ENCODE measurements at regions not wholly inside any gene's neighbourhood (a gene's known extent, or its start where the extent isn't known, plus 50 kb on each side); places are given as distances from the start of the nearest gene placed in this dataset.

DNA sequence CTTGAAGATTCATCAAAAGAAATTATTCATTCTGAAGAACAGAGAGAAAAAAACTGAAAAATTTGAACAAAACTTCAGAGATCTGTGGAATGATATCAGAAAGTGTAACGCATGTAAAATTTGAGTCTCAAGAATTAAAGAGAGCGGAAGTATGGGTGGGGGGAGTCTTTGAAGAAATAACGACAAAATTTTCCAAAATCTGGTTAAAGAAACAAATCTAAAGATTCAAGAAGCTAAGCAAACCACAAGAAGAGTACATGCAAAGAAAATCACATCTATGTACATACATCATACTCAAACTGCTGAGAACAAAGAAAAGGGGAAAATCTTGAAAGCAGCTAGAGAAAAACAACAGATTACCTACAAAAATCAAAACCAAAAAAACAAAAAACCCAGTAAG is 149.4 kb upstream of the TBCA start:
- H3K27ac Mint-ChIP-seq: no peak overlapping the region
- H3K9me3 Mint-ChIP-seq: peaks cover 0 to 1% (median 0%) of the 10 kb centered on the region in 6 donors
- H3K4me1 Mint-ChIP-seq: no peaks in the 10 kb centered on the region
- H3K4me3 Mint-ChIP-seq: no peak overlapping the region
- no peaks in the 10 kb centered on the region for H3K36me3 Mint-ChIP-seq
- no peak for DNase-seq
- peaks cover 5 to 13% (median 6%) of the 10 kb centered on the region in 3 donors for H3K27me3 Mint-ChIP-seq (ENCODE audit: low read depth in 3 of 3)

DNA sequence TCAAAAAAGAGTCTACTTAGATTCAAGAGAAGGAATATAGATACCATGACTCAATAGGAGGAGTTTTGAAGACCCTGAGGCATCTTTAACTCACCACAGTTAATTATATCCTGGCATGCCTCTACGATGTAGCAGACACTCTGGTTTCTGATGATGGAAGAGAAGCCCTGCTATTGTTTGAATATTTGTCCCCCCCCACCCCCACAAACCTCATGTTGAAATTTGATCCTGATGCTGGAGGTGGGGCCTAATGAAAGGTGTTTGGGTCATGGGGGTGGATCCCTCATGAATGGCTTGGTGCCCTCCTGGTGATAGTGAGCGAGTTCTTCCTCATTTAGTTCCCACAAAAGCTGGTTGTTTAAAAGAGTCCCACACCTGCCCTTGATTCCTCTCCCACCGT is 147.9 kb upstream of the TBCA start:
- H3K4me3 Mint-ChIP-seq: no peak overlapping the region
- no peak for DNase-seq
- H3K9me3 Mint-ChIP-seq: peaks cover 0 to 1% (median 0%) of the 10 kb centered on the region in 6 donors
- H3K4me1 Mint-ChIP-seq: no peaks in the 10 kb centered on the region
- no peak overlapping the region for H3K27ac Mint-ChIP-seq
- H3K36me3 Mint-ChIP-seq: no peaks in the 10 kb centered on the region
- peaks cover 5% of the 10 kb centered on the region in 3 donors for H3K27me3 Mint-ChIP-seq (ENCODE audit: low read depth in 3 of 3)

DNA sequence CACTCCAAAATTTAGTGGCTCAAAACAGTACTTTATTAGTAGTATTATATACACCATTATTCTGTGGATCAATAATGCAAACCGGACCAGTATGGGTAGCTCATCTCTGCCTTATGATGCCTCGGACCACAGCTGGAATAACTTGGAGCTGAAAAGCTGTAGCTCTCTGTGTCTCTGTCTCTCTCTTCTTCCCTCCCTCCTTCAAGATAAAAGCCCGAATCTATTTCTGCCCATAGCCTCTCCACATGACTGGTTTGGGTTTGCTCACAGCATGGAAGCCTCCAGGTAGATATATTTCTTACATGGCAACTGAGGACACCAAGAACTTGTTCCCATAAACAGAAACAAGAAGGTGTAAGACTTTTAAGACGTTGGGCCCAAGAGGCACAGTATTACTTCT is 147.5 kb upstream of the TBCA start:
- Mint-ChIP-seq H3K27ac (no peak overlapping the region), H3K27me3 (ENCODE audit: low read depth in 3 of 3) (peaks cover 3 to 5% (median 4%) of the 10 kb centered on the region in 3 donors), H3K36me3 (no peaks in the 10 kb centered on the region), H3K9me3 (peaks cover 0 to 1% (median 0%) of the 10 kb centered on the region in 6 donors), H3K4me1 (no peaks in the 10 kb centered on the region), H3K4me3 (no peak overlapping the region)
- DNase-seq: no peak

DNA sequence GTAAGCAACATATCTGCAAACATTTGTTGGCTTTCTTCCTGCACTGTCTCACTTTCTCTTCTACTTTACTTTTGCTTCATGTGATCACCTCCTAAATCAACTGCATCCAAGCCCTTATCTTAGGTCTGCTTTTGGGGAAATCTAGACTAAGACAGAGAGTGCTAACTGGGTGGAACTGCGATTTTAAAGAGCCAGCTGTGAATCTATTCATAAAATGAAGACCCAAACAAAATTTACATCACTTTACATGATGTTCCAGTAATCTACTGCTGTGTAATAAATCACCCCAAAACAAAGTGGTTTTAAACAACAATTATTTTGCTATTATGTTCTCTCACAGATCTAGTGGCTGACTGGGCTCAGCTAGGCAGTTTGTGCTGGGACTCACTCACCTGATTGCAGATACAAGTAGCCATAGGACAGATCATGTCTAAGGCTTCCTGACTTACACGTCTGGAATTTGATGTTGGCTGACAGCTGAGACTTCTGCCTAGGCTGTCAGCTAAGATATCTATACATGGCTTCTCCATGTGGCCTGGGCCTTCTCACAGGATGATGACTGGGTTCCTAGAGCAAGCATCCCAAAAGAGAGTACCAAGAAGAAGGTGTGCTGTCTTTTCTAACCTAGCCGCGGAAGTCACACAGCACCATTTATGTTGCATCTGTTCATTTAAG is 145.1 kb upstream of the TBCA start:
- H3K4me1 Mint-ChIP-seq: no peaks in the 10 kb centered on the region
- H3K27me3 Mint-ChIP-seq (ENCODE audit: low read depth in 3 of 3): peaks cover 0 to 6% (median 4%) of the 10 kb centered on the region in 3 donors
- no peak overlapping the region for H3K4me3 Mint-ChIP-seq
- H3K27ac Mint-ChIP-seq: no peak overlapping the region
- no peaks in the 10 kb centered on the region for H3K36me3 Mint-ChIP-seq
- H3K9me3 Mint-ChIP-seq: peaks cover 0 to 1% (median 0%) of the 10 kb centered on the region in 6 donors
- DNase-seq: no peak

DNA sequence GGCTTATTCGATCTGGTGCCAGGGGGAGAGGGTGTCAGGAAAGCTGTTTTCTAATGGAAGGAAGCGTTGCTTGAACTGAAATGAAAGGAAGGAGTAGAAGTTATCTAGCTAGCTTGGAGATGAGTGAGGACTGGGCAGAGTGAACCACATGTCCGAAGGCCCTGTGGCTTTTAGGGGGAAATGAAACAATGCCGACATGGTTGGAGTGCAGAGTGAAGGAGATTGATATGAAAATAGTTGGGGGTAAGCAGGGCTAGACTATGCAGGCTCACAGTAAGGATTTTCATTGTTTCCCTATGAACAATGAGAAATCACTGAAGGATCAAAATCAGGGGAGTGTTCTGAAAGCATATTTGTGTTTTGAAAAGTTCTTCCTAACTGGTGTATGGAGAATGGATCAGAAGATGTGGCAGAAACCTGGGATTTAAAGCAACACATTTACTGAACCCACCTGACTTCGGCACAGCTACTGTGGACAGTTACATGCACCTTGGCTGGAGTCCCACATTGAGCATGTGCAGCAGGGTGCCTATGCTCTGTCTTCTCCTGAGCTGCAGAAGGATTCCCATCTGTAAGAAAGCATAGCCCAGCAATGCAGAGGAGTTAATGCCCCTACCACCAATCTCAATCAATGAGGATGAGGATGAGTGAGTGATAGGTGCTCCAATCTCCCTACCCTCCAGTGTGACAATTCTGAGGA is 144.4 kb upstream of the TBCA start:
- Mint-ChIP-seq H3K4me3 (no peak overlapping the region), H3K9me3 (peaks cover 0 to 1% (median 0%) of the 10 kb centered on the region in 6 donors), H3K27ac (no peak overlapping the region), H3K27me3 (ENCODE audit: low read depth in 3 of 3) (peaks cover 0 to 6% (median 4%) of the 10 kb centered on the region in 3 donors), H3K4me1 (no peaks in the 10 kb centered on the region), H3K36me3 (no peaks in the 10 kb centered on the region)
- DNase-seq: no peak

DNA sequence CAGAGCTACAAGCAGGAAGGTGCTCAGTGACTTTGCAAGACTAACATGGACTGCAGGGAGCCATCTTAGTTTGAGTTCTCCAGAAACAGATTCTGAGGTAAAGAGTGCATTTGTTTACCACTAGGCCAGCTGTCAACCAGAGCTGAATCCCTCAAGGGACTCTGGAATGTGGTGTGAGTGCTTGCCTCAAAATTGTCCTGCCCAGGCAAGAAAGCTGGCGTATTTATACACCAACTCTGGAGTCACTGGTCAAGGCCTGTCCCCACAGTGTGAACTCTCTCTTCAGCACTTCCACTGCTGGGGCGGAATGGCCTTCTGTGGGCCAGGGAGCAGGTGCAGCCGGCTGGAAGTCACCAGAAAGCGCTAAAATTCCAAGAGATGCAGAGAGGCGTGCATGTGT is 139.2 kb upstream of the TBCA start:
- Mint-ChIP-seq H3K27ac (no peak overlapping the region), H3K36me3 (no peaks in the 10 kb centered on the region), H3K4me3 (no peak overlapping the region), H3K4me1 (no peaks in the 10 kb centered on the region), H3K9me3 (peaks cover 0 to 4% (median 0%) of the 10 kb centered on the region in 6 donors), H3K27me3 (ENCODE audit: low read depth in 3 of 3) (peaks cover 0 to 6% (median 4%) of the 10 kb centered on the region in 3 donors)
- no peak for DNase-seq

DNA sequence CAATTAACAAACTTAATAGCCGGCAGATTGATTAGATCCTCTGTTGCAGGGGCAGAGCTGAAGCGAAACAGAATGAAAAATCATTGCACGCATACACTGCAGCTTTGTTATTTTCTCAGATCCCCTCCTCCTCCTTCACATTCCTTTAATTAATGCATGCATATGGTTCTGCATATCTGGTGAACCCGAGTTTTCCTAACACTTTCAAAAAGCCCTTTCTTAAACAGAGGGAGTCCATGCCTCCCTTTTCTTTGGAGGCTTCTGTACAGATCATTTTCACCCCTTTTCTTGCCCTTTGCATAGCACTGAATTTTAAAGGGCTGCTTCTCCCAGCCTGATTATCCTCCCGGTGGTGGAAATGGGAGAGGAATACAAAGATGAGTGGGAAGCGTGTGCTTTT is 136.6 kb upstream of the TBCA start:
- Mint-ChIP-seq H3K4me3 (no peak overlapping the region), H3K4me1 (no peaks in the 10 kb centered on the region), H3K27me3 (ENCODE audit: low read depth in 3 of 3) (peaks cover 0 to 8% (median 6%) of the 10 kb centered on the region in 3 donors), H3K9me3 (peaks cover 0 to 4% (median 0%) of the 10 kb centered on the region in 6 donors), H3K27ac (no peak overlapping the region), H3K36me3 (no peaks in the 10 kb centered on the region)
- DNase-seq: no peak

DNA sequence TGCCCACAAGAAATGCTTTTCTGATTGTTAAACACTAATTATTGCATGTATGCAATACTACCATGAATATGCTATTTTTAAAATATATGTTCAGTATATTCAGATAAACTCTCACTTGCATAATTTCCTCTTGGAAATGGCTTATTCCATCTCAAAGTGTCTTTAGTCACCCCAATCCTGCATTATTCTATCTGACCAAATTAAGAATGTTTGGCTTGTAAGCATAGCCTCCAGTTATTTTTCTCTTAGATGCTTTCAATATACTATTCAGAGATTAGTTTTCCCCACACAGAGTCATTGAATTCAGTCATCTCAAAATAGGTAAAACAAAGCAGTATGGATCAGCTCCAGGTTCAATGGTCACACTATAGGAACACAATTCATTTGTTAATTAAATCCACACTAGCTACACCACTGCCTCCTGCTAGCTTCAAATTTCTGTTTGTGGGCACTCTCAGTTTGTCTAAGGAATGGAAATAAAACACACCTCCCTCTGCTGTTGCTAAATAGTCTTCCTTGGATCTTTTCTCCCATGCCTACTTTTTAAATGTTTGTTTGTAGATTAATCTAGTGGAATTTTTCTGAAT is 134.6 kb upstream of the TBCA start:
- no peak overlapping the region for H3K27ac Mint-ChIP-seq
- H3K36me3 Mint-ChIP-seq: no peaks in the 10 kb centered on the region
- DNase-seq: no peak
- H3K27me3 Mint-ChIP-seq (ENCODE audit: low read depth in 3 of 3): peaks cover 0 to 8% (median 3%) of the 10 kb centered on the region in 3 donors
- no peaks in the 10 kb centered on the region for H3K4me1 Mint-ChIP-seq
- no peak overlapping the region for H3K4me3 Mint-ChIP-seq
- peaks cover 0 to 3% (median 0%) of the 10 kb centered on the region in 6 donors for H3K9me3 Mint-ChIP-seq

DNA sequence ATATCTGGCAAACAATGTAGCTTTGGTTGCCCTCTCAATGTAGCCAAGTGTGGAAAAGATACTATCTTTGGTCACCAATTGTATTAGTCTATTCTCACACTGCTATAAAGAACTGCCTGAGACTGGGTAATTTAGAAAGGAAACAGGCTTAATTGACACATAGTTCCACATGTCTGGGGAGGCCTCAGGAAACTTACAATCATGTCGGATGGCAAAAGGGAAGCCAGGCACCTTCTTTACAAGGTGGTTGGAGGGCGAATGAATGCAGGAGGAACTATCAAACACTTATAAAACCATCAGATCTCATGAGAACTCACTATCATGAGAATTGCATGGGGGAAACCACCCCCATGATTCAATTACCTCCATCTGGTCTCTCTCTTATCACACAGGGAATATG is 133.1 kb upstream of the TBCA start:
- Mint-ChIP-seq H3K4me1 (no peaks in the 10 kb centered on the region), H3K27ac (no peak overlapping the region), H3K36me3 (no peaks in the 10 kb centered on the region), H3K9me3 (no peaks in the 10 kb centered on the region), H3K27me3 (ENCODE audit: low read depth in 3 of 3) (peaks cover 0 to 11% (median 3%) of the 10 kb centered on the region in 3 donors), H3K4me3 (no peak overlapping the region)
- DNase-seq: no peak

DNA sequence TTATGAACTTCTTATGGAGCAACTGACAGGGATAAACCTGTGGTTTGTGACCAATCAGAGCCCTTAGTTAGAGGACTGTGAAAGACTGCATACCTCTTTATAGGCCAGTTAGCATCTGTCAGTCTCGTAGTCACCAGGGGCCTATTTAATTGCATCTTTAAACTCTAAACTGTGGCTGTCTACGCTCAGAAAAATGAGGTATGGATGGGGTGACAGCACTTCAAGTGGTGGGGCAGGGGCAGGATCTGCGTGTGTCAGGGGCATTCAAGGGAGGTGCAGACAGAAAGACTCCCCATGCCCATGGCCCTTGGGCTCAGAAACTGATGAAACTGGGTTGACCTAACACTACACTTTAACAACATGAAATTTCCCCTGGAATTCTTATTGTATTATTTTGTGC is 132.6 kb upstream of the TBCA start:
- H3K4me1 Mint-ChIP-seq: no peaks in the 10 kb centered on the region
- no peak overlapping the region for H3K4me3 Mint-ChIP-seq
- no peak for DNase-seq
- no peaks in the 10 kb centered on the region for H3K9me3 Mint-ChIP-seq
- no peak overlapping the region for H3K27ac Mint-ChIP-seq
- H3K36me3 Mint-ChIP-seq: no peaks in the 10 kb centered on the region
- H3K27me3 Mint-ChIP-seq (ENCODE audit: low read depth in 3 of 3): peaks cover 0 to 11% (median 7%) of the 10 kb centered on the region in 3 donors

DNA sequence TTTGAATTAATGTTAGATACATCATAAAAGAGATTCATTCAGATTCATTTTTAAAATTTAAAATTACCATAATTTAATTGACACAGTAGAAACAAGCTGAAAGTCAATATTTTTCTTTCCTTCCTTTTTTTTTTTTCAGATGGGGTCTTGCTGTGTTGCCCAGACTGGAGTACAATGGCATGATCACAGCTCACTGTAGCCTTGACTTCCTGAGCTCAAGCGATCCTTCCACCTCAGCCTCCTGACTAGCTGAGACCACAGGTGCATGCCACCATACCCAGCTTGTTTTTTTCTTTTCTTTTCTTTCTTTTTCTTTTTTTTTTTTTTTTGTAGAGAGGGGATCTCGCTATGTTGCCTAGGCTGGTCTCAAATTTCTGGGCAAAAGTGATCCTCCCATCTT is 131.6 kb upstream of the TBCA start:
- Mint-ChIP-seq H3K27ac (no peak overlapping the region), H3K4me3 (no peak overlapping the region), H3K9me3 (no peaks in the 10 kb centered on the region), H3K4me1 (no peaks in the 10 kb centered on the region), H3K36me3 (no peaks in the 10 kb centered on the region), H3K27me3 (ENCODE audit: low read depth in 3 of 3) (peaks cover 0 to 10% (median 5%) of the 10 kb centered on the region in 3 donors)
- DNase-seq: no peak

DNA sequence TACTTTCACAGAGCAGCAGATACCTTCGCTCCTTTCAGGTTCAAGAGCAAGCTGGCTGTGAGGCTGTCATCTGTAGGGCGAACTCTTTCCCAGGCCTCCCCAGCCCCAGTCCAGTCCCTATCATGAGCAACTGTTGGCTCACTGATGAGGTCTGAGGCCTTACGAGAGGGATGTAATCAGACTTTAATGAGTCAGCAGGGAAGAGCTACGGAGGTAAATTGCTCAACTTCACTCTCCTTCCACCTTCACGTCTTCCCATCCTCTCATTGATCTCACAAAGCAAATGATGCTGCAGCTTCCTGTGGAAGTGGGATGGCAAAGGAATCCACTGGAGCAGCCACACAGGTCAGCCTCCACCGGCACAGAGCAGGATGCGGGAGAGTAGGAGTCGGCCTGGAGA is 130.7 kb upstream of the TBCA start:
- no peaks in the 10 kb centered on the region for H3K9me3 Mint-ChIP-seq
- H3K4me1 Mint-ChIP-seq: no peaks in the 10 kb centered on the region
- no peak overlapping the region for H3K27ac Mint-ChIP-seq
- no peak overlapping the region for H3K4me3 Mint-ChIP-seq
- DNase-seq: no peak
- H3K36me3 Mint-ChIP-seq: no peaks in the 10 kb centered on the region
- H3K27me3 Mint-ChIP-seq (ENCODE audit: low read depth in 3 of 3): peaks cover 0 to 7% (median 5%) of the 10 kb centered on the region in 3 donors

DNA sequence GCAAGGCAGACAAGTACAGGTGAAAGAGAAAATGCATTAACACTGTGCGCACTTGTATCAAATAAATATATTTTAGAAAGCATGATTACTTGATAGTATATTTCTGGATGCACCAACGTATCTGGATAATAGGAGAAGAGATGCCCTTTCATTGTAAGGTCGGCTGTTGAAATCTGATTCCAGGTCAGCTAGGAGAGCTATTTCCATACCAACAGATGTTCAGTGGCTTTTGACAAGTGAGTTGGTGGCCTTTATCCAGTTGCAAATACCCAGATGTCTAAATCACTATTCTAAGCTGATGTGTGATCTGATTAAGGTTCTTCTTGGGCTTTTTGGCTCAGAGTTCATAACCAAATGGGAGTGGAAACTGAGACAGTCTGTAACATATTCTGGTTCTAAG is 128.2 kb upstream of the TBCA start:
- Mint-ChIP-seq H3K9me3 (no peaks in the 10 kb centered on the region), H3K27me3 (ENCODE audit: low read depth in 3 of 3) (peaks cover 2 to 8% (median 5%) of the 10 kb centered on the region in 3 donors), H3K27ac (no peak overlapping the region), H3K4me1 (no peaks in the 10 kb centered on the region), H3K36me3 (peaks cover 0 to under 1% (median 0%) of the 10 kb centered on the region in 3 donors), H3K4me3 (no peak overlapping the region)
- DNase-seq: no peak

DNA sequence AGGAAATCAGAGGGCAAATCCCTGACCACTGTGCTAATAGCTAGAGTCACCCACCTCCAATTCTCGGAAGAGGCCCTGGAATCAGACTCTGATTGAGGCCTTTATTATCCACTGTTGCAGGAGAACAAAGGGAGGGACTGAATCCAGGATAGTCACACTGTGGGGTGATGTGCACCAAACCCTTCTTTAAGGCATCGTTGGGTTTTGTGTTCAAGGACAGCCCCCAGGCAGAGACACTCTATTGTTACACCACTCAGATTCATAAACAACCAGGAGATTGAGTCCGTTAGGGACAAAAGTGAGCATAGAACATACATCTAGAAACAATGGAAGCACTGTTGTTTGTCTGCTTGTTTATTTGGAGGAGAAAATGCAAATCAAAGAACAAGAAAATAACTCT is 124.6 kb upstream of the TBCA start:
- no peak for DNase-seq
- no peaks in the 10 kb centered on the region for H3K4me1 Mint-ChIP-seq
- peaks cover 2 to 13% (median 5%) of the 10 kb centered on the region in 3 donors for H3K27me3 Mint-ChIP-seq (ENCODE audit: low read depth in 3 of 3)
- H3K4me3 Mint-ChIP-seq: no peak overlapping the region
- H3K9me3 Mint-ChIP-seq: no peaks in the 10 kb centered on the region
- peaks cover 0 to 4% (median 0%) of the 10 kb centered on the region in 3 donors for H3K36me3 Mint-ChIP-seq
- no peak overlapping the region for H3K27ac Mint-ChIP-seq
